Kidney glomerular epithelial cell (primary cell): ENCODE measurements at regions not wholly inside any gene's neighbourhood (a gene's known extent, or its start where the extent isn't known, plus 50 kb on each side); places are given as distances from the start of the nearest gene placed in this dataset.
"Not testable (repeated sequence)": the region's sequence is repeated elsewhere in the genome, so short reads cannot be mapped to it uniquely, and the experiment has no call there.

ENCODE experiments used
- DNase-seq: peaks from one replicate; lab custom pipeline; 2025; lab: John Stamatoyannopoulos, UW

DNA sequence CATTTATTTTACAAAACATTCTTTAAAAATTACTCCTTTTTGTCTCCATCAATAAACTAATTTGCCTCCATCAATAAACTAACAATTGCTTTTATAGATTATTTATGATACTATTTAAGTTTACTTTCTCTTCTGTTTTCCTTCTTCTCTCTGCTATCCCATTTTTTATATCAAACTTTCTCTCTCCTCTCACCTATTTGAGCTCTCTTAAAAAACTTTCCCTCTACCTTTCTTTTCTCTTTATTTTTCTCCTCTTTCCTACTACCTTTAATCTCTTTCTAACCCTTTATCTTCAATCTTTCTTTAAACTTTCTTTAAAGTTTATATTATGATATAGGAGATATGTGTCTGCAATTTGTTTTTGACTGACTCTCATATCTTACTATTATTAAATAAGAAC, 566.4 kb downstream of the DACH1 start:
- no peak for DNase-seq

DNA sequence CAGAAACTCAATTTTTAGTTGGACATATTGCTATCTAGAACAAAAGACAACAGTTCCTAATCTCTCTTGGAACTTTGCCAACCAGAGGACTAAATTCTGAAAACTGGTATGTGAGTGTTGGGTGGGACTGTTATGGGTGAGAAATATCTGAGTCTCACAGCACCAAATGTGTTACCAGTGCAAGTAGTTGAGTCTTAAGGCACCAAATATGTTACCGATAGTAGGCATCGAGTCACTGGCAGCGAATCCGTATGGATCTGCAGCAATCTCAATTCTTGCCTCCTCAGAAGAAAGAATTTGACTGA, 575.2 kb downstream of the DACH1 start:
- DNase-seq = no peak

DNA sequence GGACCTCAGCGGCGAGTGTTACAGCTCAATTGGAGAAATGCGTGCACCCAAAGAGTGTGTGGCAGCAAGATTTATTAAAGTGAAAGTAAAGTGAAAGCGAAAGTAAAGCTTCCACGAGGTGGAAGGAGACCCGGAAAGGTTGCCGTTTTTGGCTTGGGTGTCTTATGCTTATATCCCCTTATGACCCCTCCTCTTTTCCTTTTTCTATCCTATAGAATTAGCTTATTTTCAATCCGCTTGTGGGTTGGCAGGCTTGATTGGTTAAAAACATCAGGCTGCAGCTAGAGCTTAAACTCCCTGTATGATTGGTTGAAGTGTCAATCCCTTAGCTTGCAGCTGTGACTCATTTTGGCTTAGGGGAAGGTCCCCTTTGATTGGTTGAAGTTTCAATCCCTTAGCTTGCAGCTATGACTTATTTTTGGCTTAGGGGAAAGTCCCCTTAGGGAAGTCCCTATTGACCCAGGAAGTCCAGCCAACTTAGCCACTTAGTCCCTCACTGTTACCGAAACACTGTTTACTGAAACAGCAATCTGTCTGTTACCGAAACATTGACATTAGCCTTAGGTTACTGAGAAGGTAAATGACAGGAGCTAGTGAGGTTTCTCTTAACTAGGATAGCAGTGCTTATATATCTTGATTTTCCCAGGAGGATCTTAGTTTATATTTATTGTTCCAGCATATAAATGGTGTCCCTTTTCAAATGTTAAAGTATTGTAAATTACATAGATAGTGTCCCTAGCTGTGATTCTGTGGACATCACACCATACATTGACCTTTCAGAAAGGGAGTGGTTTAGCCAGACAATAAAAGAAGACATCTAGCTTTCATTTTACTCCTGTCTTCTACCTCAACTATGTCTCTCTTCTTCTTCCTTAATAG, 575.8 kb downstream of the DACH1 start:
- DNase-seq = peak; percentile 12

DNA sequence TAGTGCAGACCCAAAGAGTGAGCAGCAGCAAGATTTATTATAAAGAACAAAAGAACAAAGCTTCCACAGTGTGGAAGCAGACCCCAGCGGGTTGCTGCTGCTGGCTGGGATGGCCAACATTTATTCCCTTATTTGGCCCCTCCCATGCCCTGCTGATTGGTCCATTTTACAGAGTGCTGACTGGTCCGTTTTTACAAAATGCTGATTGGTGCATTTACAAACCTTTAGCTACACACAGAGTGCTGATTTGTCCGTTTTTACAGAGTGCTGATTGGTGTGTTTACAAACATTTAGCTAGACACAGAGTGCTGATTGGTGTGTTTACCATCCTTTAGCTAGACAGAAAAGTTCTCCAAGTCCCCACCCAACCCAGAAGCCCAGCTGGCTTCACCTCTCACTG, 577.0 kb downstream of the DACH1 start:
- DNase-seq = not testable (repeated sequence)

DNA sequence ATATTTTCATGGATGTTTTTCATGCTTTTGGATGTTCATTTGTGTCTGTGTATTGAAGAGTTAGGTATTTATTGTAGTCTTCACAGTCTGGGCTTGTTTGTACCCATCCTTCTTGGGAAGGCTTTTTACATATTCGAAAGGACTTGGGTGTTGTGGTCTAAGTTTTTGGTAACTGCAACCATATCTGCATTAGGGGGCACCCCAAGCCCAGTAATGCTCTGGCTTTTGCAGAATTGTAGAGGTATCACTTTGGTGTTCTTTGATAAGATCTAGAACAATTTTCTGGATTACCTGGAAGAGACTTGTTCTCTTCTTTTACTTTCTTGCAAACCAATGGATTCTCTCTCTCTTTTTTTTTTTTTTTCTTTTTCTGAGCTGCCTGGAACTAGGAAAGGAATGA, 581.3 kb downstream of the DACH1 start:
- no peak for DNase-seq

DNA sequence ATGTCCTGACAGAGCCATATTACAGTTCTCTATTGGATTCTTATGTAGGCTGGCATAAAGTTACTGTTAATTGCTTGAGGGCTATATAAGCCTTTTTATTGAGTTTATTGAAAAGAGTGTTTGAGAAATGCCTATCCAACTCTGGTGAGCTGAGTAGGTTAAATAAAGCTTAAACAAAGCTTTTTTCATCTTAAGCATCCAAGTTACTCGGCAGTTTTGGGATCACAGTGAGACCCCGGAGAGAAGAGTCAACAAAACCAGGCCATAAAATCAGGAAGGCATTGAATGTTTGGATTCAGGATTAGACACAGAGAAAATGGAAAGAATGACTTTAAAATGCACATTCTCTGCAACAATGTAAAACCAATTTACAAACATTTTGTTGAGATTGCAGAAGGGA, 588.5 kb downstream of the DACH1 start:
- no peak for DNase-seq

DNA sequence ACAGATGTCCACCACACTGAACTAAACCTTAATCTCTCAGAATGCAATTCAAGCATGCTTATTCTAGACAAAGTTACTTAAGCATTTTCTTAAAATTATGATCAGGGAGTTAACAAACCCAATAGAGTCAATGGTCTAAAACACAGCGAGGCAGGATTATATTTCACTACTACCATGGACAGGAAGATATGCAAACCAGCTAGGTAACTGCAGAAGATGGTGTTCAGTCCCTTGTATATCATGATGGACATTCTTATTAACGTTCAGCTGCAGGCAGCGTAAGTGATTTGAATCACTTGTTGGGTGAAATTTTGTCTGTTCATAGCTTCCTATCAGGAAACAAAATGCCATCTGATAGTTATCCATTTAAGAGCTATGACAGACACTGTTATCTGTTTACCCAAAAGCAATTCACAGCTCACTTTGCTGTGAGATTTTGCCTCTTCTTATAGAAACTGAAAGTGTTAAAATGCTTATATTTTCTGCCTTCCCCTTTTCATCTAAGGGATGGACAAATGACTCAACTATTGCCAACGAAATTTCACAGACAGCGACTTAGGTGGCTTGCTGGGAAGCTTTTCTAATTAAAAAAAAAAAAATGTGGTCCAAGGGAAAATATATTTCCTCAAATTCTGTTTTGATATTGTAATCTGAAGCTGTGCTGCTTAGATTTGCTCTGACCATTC, 591.9 kb downstream of the DACH1 start:
- no peak for DNase-seq

DNA sequence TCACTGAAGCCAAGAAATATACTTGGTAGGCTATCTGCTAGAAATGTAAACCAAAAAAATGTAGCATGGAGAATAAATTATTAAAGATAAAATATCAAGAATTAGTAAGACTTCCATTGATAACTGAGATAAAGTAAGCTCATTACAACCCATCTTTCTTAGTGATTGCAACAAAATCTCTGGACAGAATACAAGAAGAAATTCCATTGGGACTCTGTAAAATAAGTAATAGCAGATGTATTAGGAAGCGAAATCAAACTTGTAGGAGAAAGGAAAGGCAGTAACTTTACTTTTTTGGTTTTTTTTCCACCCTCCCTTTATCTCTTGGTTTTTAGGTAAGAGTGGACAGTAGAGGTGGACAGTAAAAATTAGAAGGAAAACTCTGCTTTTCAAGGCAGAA, 605.7 kb downstream of the DACH1 start:
- no peak for DNase-seq

DNA sequence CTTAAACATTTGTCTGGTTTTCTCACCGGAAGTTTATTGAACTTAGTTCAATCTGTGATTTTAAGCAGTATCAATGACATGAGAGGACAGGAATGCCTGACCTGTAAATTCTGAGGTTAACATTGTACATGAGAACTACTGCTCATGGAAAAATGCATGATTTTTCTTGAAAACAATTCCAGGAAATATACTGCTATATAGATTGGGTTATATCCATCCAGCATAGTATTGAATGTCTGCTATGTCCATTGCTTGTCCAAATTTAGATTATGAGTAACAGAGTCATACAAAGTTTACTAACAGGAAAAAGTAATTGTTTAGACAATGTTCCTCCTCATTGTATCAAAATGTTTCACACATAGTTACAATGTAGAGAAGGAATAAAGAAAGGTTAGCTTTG, 606.8 kb downstream of the DACH1 start:
- DNase-seq = no peak

DNA sequence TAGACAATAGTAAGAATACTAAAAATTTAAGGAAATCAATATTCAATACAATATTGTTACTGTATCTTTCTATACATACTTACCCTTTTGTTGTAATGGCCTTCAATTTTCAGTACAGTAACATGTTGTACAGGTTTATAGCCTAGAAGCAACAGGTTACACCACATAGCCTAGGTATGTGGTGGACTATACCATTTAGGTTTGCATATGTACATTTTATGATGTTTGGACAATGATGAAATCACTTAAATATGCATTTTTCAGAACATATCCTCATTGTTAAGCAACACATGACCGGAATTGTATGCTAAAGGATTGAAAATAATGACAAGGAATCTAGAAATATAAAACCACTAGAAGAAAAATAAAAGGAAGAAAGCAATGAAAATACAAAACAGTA, 611.4 kb downstream of the DACH1 start:
- DNase-seq = no peak

DNA sequence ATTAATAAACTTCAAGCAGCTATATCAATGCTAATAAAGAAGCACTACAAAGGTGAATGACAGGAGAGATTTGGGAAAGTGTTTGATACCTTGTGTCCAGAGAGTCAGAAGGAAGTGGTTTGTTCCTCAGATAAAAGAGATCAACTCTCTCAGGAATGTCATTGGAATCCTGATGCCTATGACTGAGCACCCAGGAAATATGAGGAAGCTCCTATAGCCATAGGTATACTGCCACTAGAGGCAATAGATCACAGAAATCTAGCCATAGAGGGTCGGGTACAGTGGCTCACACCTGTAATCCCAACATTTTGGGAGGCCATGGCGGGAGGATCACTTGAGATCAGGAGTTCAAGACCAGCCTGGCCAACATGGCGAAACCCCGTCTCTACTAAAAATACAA, 612.6 kb downstream of the DACH1 start:
- DNase-seq = no peak

DNA sequence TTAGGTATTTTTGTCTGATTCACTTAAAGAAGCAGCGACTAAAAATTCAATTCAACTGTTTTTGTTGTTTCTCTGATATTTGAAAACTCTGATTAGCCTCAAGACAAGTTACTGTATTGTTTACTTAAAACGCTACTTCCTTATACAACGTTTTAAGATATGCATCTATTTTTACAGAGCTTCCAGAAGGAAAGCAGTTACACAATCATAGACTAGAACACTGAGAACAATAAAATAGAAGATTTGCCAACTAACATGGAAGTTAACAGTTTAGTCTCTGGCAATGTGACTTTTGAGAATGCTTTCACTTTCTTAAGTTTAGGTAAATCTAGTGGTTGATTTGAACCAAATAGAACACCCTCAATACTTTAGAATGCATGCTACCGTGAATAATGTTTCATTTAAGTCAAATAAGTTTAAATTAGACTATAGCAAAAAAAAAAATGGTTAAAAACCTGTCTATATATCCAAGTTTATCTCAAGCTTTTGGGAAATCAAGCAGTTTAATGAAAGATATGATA, 614.8 kb downstream of the DACH1 start:
- no peak for DNase-seq

DNA sequence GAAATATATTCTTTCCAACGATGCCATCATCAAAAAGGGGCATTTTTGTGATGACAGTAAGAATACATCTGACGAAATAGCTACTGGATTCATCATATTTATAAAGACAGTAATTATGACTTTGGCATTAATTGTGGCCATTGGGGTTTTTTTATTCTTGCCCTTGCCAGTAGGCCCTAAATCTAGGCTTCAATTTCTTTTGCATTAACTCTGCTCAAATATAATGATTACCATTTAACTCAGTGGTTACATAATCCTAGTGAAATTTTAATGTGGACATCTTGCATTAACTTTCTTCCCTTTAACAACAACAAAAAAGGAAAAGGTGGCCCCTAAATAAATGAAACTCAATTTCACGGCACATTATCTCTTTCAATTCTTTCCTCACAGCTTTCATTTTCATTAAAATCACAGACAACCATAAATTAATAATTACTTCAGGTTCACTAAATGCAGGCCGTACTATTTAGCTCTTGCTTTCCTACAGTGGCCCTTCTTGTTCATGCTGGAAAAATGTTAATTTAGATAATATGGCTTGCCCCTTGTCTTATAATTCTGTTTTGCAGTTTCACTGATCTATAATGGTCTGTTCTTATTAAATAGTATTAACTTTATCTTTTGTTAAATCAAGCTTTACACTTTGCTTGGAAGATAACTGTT, 615.6 kb downstream of the DACH1 start:
- no peak for DNase-seq

DNA sequence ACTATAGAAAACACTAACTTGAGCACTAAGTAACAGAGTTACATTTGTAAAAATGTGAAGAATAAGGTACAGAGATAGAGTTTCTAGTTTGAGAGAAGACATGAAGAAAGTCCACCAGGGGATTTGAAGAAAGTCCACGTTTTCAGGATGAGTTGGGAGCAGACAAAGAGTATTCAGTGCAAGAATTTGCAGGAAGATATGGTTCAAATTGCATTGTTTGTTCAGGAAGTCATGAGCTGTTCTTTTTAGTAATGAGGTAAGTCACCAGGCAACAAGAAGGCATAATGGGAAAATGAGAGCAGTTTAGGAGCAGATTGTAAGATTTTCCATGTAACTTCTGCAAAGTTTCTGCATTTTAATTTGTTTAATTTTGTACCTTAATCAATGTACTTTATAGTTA, 618.0 kb downstream of the DACH1 start:
- no peak for DNase-seq

DNA sequence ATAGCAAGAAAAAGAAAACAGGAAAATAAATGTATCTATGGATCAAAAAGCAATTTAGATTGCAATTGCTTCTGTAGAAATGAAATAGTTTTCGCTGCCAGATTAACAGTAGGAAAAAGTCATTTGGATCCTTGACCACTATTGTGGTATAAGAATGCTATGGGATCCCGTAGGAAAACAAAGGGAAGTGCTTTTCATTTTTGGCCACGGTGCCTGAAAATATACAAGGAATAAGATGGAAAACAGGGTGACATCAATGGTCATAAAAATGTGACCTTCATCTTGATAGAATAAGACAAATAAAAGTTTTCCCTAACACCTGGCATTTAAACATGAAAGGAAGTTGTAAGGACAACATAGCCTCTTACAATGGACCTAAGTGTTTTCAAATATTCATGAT, 622.8 kb downstream of the DACH1 start:
- DNase-seq = no peak

DNA sequence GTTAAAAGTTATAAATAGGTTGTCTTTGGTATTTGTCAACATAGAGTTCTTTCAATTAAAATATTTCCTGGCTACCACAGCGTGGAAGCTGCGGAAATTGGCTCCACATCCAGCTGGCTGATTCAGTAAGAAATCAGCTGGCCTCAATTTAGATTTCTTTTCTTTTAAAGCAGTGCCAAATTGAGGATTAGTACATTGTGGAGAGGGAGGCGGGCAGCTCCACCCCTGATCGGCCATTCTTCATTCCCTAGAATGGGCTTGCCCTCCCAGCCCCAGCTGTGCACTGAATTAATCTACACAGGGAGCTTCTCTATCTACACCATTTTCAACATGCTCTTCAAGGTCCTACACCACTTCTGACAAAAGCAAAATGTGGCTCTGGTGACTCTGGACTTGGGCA, 624.8 kb downstream of the DACH1 start:
- no peak for DNase-seq

DNA sequence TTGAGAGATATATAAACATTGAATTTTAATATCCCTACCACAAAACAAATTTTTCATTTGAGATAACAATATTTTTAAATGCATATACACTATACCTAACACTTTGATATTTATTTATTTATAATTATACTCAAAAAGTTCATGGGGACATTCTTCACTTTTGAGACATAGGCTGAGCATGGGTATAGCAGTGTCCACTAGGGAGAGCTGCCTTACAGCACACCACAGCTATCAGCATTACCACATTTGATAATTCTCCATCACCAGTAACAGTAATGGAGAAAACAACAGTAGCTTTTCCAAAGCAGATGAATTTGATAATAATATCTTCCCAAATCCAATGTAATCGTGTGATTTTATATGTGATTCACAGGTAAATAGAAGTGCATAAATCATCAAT, 626.1 kb downstream of the DACH1 start:
- no peak for DNase-seq

DNA sequence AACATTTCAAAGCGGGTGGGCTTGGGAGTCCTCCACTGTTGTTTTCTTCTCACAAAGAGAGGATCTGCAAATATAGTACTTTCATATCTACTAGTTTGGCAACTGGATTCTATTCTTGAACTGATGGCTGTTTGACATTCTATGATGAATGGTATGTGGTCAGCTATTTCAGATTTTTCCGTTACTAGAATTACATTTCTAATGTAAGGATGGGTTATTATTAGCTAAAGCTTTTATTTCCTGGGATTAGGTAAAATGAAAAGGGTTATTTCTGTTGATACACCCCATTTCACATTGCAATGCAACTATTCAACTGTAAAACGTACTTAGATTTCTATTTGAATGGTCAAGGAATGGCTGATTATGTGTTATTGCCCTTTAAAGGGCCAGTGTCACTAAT, 629.7 kb downstream of the DACH1 start:
- no peak for DNase-seq

DNA sequence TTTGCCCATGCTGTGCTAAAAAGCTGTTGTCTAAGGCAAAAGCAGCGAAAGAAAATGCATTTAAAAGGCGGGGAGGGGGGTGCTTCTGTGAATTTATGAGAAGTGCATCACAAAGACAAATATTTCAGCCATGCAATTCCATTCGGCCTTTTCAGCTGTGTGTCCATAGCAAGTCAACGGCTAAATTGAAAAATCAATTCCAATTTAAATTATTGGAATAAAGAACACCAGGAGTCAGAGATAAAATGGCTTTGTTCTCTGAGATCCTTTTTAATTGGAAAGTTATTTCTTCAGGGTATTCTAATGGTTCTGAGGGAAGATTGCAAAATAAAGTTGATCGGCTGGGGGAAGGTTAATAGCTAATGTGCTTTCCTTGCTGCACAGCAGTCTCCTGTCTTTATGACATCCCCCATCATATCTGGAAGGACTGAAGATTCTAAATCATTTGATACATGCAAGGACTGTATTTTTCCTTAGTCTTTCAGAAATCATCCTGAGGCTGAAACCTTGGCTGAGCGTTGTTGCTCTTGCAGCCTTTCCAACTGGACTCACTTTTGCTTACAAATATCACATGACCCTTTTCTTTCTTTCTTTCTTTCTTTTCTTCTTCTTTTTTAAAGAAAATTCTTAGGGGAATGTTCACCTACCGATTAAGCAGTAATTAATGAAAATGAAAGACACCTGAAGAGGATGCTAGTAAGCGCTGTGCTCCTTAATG, 647.1 kb downstream of the DACH1 start:
- DNase-seq = no peak

DNA sequence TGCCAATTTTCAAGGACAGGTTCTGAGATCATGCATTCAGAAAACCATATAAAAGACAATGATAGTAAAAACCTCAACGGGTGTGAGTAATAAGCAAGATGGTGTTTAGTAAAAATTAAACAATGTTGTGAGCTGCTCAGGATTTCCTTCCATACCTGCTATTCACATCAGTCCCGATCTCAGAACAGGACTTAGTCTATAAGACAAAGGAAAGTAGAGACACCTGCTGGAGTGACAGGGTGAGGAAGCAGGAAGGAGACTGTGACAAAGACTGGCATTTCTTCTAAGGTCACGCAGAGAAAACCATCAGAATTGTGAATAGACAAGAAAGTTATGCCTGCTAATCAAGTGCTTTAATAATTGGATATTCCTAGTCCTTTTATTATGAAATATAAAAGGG, 648.0 kb downstream of the DACH1 start:
- DNase-seq = no peak

DNA sequence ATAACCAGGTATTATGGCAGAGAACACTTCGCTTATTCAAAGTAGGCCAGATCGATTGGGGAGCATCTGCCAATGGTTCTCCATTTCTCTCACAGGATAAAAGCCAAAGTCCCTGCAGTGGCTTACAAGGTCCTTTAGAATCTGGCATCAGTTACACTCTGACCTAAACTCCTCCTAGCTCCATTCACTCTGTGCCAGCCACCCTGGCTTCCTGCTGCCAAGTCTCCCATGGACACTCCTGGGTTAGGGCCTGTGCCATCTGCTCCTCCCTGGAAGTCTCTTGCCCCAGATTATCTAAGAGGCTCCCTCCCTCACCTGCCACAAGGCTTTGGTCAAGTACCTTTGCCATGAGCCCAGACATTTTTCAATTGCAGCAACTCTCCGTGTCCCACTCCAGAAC, 649.2 kb downstream of the DACH1 start:
- DNase-seq = no peak

DNA sequence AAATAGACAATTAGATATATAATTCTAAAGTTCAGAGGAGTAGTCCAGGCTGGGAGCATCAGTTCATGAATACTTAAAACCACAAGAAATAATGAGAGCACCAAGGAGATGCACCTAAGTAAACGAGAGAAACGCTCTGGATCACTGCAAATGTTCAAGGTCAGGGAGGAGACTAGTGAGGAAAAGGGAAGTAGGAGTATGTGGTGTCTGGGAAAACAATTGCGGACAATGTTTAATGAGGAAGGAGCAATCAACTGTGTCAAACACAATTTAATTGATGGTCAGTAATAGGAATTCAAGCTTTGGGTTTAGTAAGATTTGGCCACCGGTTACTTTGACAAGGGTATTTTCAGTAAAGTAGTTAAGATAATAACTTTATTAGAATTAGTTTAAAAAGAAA, 652.2 kb downstream of the DACH1 start:
- DNase-seq = no peak

DNA sequence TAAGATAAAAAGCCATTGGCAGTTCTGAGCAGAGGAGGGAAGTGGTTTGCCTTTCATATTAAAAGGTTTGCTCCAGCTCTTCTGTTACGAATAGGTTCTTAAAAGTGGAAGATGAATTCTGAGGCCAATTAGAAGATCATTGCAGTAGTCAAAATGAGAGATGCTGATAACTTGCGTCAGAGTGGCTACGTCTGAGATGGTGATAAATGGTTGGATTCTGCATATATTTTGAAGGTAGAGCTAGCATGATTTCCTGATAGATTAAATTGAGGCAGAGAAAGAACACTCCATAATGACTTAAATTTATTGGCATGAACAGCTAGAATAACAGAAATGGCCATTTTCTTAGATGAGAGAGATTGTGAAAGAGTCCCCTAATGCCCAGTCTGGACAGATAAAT, 652.6 kb downstream of the DACH1 start:
- no peak for DNase-seq
